HG02798 (cell line): ENCODE measurements at regions not wholly inside any gene's neighbourhood (a gene's known extent, or its start where the extent isn't known, plus 50 kb on each side); places are given as distances from the start of the nearest gene placed in this dataset.
"Not testable (repeated sequence)": the region's sequence is repeated elsewhere in the genome, so short reads cannot be mapped to it uniquely, and the experiment has no call there.

ENCODE experiments used
- ATAC-seq: cut with Tn5 transposase; IDR thresholded peaks from one replicate; pipeline ENCODE4 v1.9.1; 2021; ENCODE audit warnings: mild to moderate bottlenecking; ENCODE audit not compliant: unreplicated experiment, poor library complexity

DNA sequence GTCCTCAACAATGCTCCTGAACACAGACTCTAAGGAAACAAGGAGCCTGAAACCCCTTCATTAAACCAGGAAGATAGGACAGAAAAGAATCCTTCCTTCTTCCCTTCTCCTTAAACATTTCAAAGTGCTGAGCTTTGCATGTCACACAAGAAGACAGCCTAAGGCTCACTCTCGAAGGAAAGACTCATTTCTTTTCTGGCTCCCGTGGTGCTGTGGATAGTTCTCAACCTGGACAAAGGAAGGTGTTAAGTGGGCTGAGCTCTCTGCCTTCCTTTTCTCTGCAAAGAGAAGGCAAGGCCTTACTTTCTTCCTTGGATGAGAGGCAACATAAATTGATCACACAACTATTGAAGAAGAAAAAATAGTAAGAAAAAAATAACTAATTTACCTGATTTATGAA lies 452.4 kb upstream of the DDI1 start:
- no peak for ATAC-seq

DNA sequence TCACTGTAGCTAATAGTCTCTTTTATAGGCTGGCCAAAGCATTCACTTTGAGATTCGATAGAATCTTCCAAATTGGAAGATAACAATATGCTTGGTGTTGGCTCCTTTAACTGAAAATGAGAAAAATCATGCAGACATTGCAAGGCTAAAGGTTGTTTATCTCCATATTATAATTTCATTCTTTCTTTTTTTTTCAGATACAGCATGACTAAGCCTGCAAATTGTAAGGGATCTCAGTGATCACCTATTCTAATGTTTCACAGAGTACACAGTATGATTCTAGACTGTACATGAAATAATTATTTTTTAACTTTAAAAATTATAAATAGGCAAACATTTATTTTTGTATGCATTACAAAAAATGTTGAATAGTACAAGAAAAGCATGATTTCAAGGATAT lies 451.7 kb upstream of the DDI1 start:
- no peak for ATAC-seq

DNA sequence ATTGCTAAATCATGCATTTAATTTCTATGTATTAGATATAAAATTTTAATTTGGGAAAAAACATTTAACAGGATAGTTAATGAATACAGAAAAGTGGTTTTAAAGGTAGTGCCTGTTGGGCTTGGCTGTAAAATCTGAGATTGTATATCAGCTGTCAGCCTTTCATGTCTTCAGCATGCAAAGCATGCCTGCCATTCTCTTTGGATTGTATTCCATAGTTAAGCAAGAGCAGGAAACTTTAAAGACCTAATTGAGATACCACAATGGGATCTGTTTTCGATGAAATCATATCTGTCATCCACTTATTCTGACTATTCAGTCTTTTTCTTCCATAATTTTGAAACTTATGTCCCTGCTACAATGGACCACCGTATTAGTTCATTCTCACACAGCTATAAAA lies 451.0 kb upstream of the DDI1 start:
- no peak for ATAC-seq

DNA sequence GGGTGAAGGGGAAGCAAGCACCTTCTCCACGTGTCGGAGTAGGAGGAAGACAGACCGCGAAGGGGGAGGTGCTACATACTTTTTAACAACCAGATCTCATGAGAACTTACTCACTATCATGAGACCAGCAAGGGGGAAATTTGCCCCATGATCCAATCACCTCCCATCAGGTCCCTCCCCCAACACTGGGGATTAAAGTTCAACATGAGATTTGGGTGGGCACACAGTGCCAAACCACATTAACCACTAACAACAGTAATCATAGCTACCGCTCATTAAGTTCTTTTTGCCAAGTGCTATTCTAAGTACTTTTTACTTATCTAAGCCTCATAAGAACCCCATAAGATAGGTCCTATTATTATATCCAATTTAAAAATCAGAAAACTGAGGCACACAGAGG lies 450.5 kb upstream of the DDI1 start:
- ATAC-seq, result no peak

DNA sequence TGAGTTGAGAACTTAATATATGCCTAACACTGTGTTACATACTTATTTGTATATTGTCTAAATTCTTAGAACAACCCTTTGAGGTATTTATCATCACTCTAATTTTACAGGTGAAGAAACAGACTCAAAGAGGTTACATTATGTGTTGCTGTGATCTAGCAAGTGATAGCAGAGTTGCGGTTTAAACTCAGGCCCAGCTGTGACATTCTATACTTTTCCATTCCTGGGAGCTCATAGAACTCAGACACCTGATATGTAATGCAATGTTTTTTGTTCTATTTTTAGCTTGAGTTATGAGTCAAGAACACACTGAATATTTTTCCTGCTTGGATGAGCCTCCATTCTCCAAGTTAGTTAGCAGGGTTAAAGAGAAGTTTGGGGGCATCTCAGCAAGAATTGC lies 449.7 kb upstream of the DDI1 start:
- ATAC-seq, result no peak

DNA sequence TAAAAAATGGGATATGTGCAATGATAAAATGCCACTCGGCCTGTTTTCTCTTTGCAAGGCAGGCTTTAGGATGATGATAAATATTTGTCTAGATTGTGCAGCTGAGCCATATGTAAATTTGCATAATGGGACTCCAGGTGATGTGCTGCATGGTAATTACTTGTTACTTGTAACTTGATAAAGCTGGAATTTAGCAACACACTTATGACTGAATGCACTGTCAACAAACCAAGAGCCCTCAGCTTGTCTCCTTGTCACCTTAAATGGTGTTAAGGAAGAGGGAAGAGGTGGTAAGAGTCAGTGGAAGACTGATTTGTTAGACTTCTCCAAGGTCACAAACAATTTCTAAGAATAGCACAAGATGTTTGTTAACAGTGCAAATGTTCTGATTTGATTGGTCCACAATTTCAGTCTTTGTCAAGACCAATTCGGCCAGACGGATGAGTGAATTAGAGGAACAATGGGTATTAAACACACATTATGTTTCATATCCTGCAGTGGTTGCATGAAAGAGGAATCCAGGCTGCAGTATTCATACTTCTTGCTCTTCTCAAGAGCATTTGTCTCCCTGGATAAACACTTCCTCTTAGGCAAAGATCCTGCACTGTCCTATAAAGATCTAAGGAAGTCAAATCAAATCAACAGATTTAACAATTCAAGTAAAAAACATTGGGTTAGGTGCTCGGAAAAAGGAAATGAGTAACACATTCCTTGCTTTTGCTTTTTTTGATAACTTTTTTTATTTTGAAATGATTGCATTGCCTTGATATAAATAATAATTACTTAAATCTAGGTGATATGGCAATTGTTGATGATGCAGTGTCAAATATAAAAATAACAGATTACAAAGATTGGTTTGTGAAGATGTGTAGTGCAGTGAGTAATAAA lies 448.3 kb upstream of the DDI1 start:
- no peak for ATAC-seq

DNA sequence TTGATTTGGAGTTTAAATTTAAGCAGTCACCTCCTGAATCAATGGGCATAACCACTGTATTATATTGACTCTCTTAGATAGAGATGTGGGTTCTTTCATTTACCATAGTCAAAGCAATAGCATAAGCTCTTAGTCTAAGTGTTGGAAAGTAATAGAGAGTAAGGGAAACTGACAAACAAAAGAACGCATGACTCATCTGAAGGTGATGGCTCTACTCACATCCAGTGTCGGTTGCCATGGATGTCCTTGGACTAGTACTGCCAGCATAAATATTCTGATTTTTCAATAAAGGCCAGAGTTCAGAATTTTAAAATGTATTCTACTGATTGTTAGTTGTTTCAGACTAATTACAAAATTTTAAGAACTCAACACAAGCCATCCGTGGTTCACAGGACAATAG lies 444.9 kb upstream of the DDI1 start:
- no peak for ATAC-seq

DNA sequence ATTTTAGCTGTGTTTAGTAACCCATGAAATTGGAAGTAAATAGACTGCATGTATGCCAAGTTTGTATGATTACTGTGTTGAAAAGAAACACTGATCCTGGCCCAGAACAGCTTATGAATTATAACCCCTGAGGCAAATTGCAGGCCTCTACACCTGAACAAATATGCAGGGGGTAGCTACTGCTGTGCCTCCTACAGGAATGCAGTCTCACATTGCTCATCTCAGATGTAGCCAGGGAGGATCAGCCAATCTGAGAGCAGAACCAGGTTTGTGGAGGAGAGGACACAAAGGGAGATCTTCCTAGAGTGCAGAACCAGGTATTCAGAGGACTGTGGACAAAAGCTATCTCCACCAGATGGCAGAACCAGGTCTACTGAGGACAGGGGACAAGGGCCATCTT lies 442.2 kb upstream of the DDI1 start:
- no peak for ATAC-seq

DNA sequence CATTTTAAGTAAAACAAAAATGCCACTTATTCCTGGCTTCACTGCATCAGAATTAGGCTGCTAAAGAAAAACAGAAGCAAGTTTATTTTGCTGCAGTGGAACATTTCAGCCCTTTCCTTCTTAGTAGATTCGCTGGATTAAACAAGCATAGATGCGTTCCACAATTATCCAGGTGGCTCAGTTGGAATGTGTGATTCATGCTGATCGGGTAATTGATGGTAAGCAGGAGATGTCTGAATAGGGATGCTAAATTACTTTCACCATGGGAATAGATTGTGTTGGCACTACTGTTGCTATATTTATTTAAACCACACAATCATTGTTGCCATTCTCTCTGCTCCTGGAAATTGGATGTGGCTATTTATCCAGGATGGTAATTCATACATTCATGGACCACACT lies 440.1 kb upstream of the DDI1 start:
- ATAC-seq, result no peak

DNA sequence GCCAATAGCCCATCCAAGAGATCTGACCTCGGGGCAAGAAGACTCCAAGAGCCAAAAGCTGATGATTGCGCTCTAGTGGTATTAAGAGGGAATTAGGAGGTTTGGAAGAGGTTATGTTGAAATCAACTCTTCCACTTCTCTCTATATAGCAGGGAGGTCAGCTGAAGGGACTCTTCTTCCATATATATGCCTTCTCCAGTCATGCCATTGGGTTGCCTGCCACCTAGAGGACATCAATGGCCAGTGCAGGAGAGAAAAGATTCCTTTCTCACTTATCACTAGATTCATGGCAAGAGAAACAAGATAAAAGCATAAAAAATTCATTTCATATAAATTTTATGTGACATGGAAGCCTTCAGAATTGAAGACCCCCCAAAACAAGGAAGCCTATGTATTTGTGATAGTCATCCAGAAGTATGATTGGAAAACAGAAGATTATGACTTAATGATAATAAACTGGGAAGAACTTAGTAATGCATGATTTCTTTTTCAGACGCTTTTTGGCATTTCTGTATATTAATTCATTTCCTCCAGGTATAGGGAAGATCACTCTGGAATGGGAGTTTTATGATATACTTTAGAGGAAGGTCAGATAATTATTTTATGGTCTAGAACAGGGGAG lies 435.1 kb upstream of the DDI1 start:
- peak; percentile 98 for ATAC-seq

DNA sequence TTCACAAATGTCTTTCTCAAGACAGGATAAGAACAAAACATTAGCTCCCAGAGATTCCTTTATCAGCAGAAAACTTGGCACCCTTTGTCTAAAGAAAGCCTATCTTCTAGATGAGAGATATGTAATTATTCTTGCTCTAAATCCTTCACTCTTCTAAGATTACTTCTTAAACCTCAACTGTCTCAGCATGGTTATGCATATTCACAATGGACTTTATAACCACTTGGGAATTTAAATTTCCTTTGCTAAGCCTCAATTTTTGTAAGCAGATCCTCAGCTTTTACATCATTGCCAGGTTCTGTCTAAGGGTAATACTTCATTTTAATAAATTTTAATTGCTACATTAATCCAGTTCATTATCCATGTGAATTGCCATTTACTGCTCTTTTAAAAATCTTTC lies 433.6 kb upstream of the DDI1 start:
- ATAC-seq, result no peak

DNA sequence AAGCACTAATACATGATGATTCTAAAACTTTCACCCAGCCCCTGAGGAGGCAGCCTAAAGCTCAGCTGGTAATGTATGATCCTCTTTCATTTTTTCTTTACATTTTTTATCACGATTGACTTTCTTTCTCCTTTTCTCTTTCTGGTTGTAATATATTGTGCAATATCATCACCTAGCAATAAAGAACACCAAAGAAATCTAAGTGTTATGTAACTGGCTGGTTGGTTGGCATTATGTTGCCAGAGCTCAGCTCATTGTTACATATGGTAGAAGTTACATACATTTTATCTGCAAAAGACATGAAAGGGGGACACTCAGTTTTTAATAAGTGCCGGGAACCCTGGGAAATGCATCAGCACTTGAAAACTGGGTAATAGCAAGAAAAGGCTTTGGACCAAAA lies 432.1 kb upstream of the DDI1 start:
- ATAC-seq, result no peak

DNA sequence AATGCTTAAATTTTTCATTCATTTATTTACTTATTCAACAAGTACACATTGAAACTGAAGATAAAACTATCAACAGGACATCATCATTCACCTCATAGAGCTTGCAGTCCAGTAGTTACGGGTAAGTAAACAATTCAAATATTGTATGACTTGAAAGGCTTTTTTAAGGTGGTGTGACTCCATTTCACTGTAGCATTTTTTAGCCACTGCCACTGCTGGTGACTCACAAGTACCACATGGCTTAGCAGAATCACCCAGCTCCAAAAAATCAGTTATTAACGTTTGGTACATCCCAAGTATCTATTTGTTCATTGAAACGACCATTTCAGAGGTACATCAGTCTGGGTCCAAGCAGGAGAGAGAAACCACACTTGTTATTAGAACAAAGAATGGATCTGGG lies 427.9 kb upstream of the DDI1 start:
- ATAC-seq, result no peak

DNA sequence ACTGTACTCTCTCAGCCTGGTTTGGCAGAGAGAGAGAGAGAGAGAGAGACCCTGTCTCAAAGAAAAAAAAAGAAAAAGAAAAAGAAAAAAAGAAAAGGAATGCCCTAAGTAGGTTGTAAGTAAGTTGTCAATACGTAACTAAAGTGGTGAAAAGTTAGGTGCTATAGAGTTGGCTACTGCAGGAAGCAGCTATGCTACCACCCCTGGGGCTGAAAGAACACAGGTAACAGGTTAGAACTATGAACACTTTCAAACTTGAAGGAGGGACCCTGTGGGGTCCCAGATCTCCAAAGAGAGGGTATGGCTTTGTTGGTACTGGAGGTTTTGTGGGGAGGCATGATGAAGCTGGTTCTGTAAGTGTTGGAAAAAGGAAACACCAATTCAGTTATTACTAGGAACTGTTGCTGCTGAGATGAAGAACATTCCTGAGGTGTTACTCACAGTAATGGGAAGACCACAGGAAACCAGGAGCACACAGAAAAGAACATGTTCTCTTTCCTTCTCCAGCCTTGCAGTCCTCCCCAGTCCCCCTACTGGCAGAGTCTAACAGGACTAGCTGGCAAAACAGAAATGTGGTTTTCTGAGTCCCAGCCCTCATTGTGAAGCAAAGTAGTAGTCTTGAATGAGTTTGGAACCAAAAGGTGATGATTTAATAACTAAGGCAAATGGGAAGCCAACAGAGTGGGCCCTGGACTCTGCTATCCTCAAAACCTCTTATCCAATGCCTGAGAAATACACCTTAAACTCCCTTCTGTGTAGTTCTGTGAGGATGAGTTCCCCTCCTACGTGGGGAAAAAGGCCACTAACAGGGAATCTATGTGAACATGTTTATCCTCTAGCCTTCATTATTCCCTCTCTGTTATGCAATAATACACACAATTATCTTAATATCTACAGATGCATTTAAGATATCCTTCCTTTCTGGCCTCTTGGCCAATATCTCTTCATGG lies 427.0 kb upstream of the DDI1 start:
- no peak for ATAC-seq

DNA sequence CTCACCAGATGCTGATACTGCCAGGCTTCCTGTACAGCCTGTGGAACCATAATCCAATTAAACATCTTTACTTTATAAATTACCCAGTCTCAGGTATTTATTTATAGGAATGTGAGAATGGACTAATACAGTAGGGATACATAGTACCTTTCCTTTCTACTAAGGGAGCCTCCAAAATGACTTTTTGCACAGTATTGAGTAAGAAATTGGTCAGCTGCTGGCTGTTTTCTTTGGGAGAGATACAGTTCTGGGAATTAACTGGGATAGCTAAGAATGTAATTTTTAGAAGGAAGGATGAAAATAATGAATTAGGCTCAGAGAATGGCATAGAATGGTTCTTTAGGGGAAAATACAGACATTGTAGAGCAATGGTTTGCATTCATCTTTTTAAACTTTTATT lies 426.0 kb upstream of the DDI1 start:
- no peak for ATAC-seq

DNA sequence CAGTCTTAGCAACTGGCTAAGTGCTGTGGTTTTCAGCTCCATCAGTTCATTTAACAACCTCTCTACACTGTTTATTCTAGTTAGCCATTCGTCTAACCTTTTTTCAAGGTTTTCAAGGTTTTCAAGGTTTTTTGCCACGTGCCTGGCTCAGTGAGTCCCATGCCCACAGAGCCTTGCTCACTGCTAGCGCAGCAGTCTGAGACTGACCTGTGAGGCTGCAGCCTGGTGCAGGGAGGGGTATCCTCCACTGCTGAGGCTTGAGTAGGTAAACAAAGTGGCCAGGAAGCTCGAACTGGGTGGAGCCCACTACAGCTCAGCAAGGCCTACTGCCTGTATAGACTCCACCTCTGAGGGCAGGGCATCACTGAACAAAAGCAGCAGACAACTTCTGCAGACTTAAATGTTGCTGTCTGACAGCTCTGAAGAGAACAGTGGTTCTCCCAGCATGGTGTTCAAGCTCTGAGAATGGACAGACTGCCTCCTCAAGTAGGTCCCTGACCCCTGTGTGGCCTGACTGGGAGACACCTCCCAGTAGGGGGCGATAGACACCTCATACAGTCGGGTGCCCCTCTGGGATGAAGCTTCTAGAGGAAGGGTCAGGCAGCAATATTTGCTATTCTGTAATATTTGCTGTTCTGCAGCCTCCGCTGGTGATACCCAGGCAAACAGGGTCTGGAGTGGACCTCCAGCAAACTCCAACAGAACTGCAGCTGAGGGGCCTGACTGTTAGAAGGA lies 424.7 kb upstream of the DDI1 start:
- not testable (repeated sequence) for ATAC-seq

DNA sequence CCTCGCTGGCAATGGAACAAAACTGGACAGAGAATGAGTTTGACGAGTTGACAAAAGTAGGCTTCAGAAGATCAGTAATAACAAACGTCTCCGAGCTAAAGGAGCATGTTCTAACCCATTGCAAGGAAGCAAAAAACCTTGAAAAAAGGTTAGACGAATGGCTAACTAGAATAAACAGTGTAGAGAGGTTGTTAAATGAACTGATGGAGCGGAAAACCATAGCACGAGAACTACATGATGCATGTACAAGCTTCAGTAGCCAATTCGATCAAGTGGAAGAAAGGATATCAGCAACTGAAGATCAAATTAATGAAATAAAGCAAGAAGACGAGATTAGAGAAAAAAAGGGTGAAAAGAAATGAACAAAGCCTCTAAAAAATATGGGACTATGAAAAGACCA lies 424.0 kb upstream of the DDI1 start:
- ATAC-seq, result not testable (repeated sequence)

DNA sequence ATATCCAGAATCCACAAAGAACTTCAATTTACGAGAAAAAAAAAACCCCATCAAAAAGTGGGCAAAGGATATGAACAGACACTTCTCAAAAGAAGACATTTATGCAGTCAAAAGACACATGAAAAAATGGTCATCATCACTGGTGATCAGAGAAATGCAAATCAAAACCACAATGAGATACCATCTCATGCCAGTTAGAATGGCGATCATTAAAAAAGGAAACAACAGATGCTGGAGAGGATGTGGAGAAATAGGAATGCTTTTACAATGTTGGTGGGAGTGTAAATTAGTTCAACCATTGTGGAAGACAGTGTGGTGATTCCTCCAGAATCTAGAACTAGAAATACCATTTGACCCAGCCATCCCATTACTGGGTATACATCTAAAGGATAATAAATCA lies 419.9 kb upstream of the DDI1 start:
- ATAC-seq, result not testable (repeated sequence)

DNA sequence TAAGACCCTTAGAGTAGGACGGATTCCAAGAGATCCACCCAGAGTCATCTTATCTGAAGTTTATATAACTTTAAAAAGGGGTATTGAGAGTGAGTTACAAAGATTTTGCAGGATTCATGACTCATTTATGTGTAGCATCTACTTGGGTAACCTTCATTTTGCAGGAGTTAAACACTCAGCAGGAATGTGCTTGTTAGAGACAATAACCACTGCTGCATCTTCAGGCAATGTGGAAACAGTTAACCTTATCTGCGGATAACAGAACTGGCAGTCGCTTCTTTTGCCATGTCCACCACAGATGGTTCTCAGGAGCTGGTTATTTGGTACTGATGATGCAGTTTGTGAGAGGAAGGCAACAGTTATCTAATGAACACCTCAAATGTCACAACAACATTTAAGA lies 417.9 kb upstream of the DDI1 start:
- ATAC-seq, result no peak

DNA sequence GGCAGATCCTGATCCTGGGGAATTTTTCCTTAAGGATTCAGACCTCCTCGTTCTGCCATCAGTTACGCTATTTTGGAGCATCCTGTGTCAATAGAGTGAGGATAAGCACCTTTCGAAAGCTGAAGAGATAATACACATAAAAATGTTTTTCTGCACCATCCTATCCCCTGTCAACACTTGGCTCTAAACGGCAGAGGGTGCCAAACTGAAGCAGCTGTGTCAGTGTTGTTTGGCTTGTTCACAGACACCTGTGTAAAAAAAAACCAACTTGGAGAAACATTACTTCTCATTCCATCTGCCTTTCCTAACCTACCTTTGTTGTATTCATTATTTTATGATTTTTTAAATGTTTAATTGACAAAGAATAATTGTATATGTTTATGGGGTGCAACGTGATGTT lies 417.0 kb upstream of the DDI1 start:
- ATAC-seq, result peak; percentile 48
